GM18507 (cell line): ENCODE measurements at regions not wholly inside any gene's neighbourhood (a gene's known extent, or its start where the extent isn't known, plus 50 kb on each side); places are given as distances from the start of the nearest gene placed in this dataset.

Experiments
- DNase-seq: peaks from one replicate; pipeline ENCODE4 v3.0.0; 2011; ENCODE audit warnings: low read depth; ENCODE audit not compliant: insufficient read length; ENCODE audit errors: extremely low spot score
- FAIRE-seq: peaks from 2 replicates; lab custom pipeline; 2011; peaks lifted over from hg19 to GRCh38; lab: Jason Lieb, UNC

- FAIRE-seq (no peak), DNase-seq (no peak)
Measured at GRCh38 chr1:55546553-55546952, 331.4 kb upstream of the USP24 start.

- DNase-seq (no peak), FAIRE-seq (no peak)
Measured at GRCh38 chr1:55544826-55545225, 329.7 kb upstream of the USP24 start.

DNA sequence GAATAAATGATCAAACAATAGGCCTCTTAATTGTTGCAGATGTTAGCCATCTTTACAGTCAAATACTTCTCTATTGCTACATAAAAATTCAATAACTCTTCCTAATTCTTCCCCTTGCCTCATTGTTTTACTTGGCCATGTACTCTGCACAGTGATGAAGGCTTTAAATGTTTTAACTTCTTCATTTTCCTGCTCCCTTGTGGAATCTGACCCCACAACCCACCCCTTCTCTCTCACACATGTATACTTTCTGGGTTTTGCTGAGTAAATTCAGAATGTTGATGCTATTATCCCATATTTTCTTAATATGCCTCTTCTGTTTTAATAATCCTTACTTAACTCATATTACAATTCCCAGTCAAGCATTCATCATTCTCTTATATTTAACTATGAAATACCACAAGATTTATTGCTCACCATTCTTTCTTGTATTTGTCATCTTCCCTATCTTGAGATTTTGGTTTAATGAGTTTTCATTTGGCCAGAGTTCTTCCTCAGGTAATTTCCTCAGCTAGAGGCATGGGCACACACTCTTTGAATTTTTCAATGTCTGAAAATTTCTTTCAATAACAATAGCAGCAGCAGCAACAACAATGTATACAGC is 327.8 kb upstream of the USP24 start:
- no peak for FAIRE-seq
- no peak for DNase-seq

DNA sequence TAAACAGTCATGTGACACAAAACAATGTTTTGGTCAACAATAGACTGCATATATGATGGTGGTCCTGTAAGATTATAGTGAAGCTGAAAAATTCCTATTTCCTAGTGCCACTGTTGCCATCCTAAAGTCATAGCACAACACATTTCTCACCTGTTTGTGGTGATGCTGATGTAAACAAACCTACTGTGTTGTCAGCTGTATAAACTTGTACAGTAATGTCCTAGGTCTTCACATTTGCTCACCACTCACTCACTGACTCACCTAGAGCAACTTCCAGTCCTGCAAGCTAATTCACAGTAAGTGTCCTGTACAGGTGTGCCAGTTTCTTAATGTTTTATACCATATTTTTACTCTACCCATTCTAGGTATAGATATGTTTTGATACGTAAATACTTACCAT is 326.1 kb upstream of the USP24 start:
- DNase-seq (no peak), FAIRE-seq (no peak)

GRCh38 chr1:55539652-55540512 is 324.7 kb upstream of the USP24 start:
- FAIRE-seq (no peak), DNase-seq (no peak)

- no peak for FAIRE-seq
- DNase-seq, result no peak
Measured at GRCh38 chr1:55538428-55538827, 323.3 kb upstream of the USP24 start.

DNA sequence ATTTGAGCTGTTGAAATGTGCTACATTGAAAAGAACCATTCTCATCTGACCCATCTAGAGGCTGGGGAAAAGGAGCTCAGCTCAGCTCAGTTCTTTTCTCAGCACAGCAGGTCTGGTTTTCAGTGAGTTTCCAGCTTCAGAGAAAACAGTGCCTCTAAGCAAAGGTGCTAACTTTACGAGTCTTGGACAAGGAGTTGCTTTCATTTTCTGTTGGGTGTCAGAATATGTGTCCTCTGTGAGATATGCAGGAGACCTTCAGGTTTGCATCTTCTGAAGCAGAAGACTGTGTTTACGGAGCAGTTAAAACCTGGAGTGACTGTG is 321.3 kb upstream of the USP24 start:
- DNase-seq (no peak), FAIRE-seq (no peak)

DNA sequence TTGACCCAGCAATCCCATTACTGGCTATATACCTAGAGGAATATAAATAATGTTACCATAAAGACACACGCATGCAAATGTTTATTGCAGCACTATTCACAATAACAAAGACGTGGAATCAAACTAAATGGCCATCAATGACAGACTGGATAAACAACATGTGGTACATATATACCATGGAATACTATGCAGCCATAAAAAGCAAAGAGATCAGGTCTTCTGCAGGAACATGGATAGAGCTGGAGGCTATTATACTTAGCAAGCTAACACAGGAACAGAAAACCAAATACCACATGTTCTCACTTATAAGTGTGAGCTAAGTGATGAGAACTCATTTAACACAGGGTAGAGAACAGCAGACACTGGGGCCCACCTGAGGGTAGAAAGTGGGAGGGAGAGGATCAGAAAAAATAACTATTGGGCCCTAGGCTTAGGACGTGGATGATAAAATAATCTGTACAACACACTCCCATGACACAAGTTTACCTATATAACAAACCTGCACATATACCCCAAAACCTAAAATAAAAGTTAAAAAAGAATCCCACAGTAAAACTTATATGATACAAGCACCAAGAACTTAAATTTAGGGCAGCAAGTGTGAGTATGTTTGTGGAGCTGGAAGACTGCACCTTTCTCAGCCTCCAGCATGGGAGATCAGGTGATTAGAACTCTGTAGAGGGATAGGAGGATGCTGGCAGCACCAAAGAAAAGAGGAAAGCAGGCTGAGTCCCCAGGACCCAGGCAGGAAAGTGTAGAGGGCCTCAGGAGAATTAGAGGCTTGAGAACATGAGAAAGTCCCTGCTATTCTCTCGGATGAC is 320.8 kb upstream of the USP24 start:
- no peak for FAIRE-seq
- no peak for DNase-seq

- FAIRE-seq (no peak), DNase-seq (no peak)
Measured at GRCh38 chr1:55534565-55535121, 319.5 kb upstream of the USP24 start.

DNA sequence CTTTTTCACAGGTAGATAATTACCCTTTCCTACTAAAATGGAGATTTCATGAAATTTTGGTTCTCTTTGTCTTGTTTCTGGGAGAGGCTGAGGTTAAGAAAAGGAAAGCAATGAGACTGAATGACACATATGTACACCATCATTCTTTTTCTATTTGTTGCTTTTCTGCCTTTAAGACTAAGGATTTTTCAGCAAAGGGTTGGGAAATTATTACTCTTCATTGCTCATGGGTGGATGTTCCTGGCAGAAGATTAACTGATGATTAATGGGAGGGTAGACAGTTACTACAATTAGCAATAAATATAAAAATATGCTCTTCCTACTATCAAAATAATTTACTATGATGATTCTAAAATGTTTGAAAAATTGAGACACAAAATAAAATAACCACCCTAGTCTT is 316.5 kb upstream of the USP24 start:
- DNase-seq (no peak), FAIRE-seq (no peak)

- FAIRE-seq (no peak), DNase-seq (no peak)
Measured at GRCh38 chr1:55530749-55531478, 315.8 kb upstream of the USP24 start.

DNA sequence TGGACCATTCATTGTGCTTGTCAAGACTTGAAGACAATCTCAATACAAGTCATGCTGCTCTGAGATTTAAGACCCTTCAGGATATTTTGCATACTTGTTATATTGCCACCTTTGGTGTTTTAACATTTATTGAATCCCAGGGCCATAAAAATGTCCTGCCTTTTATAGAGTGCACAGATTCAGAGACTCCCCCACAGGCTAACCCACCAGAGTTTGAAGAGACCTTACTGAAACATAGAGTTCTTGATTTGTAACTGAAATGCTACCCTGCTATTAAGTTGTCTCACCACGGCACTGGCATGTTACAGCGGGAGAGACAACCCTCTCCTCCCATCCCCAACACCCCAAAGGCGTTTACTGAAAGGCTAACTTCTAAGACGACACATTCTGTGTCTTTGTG is 313.9 kb upstream of the USP24 start:
- DNase-seq, result no peak
- no peak for FAIRE-seq

DNA sequence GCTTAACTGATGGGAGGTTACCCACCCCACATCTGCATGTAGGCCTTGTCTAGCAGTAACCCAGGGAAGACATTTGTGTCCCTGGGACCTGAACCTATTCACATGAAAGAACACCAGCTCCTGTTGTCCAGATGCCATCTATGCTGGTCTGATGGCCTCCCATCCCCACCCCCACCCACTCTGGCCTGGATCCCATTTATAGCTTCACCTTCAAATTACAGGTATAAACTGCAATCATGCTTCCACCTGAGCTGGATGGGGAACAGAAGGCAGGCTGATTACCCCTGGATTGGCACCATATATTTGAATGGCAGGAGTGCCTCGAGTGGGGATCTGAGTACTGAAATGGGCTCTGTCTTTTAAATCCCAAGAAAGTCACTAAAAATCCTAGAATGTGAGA is 312.7 kb upstream of the USP24 start:
- FAIRE-seq, result no peak
- DNase-seq, result no peak

- no peak for FAIRE-seq
Measured at GRCh38 chr1:55526716-55527115, 311.6 kb upstream of the USP24 start.

GRCh38 chr1:55524006-55524405 is 308.8 kb upstream of the USP24 start:
- DNase-seq (no peak), FAIRE-seq (no peak)

More at GRCh38 chr1:55526716-55527115, 311.6 kb upstream of the USP24 start:
- no peak for DNase-seq

DNA sequence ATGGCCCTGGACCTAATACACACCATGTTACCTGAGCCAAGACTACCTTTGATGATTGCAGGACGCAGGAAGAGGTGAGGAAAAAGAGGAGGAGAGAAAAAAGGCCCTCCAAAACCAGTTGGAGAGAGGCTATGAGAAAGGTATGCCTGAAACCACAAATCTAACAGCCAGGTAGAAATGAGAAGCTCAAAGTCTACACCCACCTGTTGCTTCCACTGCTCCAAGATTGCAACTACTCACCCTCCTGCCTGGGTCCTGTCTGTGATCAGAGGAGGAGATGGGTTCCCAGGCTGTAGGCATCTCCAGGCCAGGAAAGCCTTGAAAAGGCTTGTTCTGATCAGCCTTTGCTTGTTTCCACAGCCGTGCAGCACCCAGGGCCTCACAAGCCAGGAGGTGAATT is 307.8 kb upstream of the USP24 start:
- FAIRE-seq, result no peak
- no peak for DNase-seq

- FAIRE-seq, result no peak
Measured at GRCh38 chr1:55522353-55522903, 307.3 kb upstream of the USP24 start.

GRCh38 chr1:55520861-55521260 is 305.7 kb upstream of the USP24 start:
- FAIRE-seq, result no peak
- DNase-seq, result no peak

More at GRCh38 chr1:55522353-55522903, 307.3 kb upstream of the USP24 start:
- no peak for DNase-seq

- no peak for FAIRE-seq
- no peak for DNase-seq
Measured at GRCh38 chr1:55519937-55520683, 304.9 kb upstream of the USP24 start.
